Hematopoietic multipotent progenitor cell (in vitro differentiated cells): ENCODE measurements at regions not wholly inside any gene's neighbourhood (a gene's known extent, or its start where the extent isn't known, plus 50 kb on each side); places are given as distances from the start of the nearest gene placed in this dataset.
"Not testable (repeated sequence)": the region's sequence is repeated elsewhere in the genome, so short reads cannot be mapped to it uniquely, and the experiment has no call there.

ENCODE experiments used
- DNase-seq, 3 donors: peaks; one replicate each; pipeline ENCODE4 v3.0.0-alpha.2; 2011 to 2015; ENCODE audit warnings: low read depth in 2 of 3, low spot score in 2 of 3

GRCh38 chr12:77232045-77232444 is 166.7 kb upstream of the E2F7 start:
- no peak for DNase-seq

- DNase-seq: peak in 2 of 3 donors; percentile 80 to 96
Observed at GRCh38 chr12:77231501-77231918, 166.1 kb upstream of the E2F7 start.

- no peak for DNase-seq
Observed at GRCh38 chr12:77229640-77230442, 164.5 kb upstream of the E2F7 start.

DNA sequence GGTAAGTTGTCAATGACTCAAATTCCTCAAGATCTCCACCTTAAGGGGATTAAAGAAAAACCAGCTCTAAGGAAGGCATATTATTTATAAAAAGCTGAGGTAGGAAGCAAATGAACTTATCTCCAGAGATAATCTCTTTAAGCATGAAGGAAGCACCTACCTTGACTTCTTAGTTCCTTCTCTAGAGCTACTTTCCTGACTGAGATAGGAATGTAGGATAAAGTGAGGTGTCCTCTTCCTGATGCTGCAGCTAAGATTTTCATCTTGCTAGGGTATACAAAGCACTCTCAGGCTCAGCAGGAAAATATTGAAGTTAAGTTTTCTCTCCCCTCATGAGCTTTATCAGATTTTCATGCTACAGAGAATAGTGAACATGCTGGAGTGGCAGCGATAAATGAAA is 163.0 kb upstream of the E2F7 start:
- DNase-seq: no peak

DNA sequence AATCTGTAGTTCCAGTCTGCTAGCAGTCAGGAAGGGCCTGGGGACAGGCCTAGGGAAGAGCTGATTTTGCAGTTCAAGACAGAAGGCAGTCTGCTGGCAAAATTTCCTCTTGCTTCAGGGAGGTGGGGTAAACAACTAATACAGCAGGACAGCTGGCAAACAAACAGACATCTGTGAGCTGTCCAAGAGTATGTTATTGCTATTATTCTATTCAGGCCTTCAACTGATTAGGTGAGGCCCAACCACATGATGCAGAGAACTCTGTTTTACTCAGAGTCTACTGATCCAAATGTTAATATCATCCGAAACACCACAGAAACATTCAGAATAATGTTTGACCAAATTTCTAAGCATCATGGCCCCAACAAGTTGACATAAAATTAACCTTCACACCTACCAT is 161.0 kb upstream of the E2F7 start:
- no peak for DNase-seq

DNA sequence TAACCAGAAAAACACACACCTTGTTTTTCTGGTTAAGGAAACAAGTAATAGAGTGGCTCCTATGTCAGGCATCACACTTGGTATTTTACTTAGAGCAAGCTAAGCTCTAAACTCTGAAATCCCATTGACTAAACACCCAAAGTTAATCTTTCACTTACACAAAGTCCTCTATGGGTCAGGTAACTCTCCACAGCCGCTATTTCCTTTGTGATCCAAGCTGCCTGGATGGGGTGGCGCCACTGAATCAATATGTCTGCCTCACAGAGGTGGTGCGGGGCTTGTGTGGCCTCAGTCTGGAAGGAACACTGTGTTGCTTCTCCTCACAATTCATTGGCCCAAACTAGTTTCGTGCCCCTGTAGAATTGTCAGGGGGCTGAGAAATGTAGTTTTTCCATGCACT is 160.0 kb upstream of the E2F7 start:
- no peak for DNase-seq

GRCh38 chr12:77224346-77224745 is 159.0 kb upstream of the E2F7 start:
- DNase-seq: no peak

DNA sequence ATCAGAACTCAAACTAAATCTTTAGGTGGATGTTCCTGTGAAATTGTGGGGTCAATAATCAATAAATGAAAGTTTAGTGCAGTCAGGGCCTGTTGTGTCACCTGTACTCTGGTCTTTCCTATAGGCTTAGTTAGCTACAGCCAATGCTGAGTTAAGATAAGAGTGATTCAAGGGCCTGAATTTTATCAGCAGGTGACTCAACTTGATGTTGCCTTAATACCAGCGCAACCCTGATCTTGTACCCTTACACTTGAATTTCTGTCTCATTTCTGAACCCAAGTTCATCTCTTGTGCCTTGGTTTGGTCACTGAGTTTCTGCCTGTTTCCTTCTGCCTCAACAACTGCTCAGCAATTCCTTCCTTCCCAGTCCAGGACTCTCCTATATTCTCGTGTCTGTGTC is 157.0 kb upstream of the E2F7 start:
- no peak for DNase-seq

GRCh38 chr12:77220586-77220985 is 155.2 kb upstream of the E2F7 start:
- DNase-seq: no peak

DNA sequence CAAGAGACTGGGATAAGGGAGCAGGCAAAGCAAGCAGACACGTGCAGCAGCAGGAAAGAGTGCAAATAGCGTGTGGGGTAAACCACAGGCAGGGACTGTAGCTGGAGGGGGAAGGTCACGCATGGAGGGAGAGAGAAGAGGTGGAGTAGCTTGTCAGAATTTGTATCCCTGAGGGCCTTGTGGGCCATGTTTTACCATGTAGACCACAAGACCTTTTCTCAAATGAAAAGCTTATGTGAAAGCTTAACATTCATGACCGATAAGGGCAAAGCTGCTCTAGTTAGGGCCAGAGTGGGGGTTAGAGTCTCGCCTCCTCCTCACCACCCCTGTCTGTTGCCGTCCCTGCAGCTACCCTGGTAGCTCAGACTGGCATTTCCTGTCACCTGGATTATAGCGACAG is 152.9 kb upstream of the E2F7 start:
- DNase-seq: no peak

DNA sequence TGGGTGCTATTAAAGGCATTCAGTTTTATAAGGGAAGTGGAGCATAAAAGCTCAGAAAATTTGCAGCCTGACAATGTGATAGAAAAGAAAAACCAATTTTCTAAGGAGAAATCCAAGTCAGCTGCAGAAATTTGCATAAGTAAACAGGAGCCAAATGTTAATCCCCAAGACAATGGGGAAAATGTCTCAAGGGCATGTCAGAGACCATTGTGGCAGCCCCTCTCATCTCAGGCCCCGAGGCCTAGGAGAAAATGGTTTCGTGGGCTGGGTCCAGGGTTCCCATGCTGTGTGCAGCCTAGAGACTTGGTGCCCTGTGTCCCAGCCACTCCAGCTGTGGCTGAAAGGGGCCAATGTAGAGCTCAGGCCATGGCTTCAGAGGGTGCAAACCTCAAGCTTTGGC is 150.8 kb upstream of the E2F7 start:
- not testable (repeated sequence) for DNase-seq

GRCh38 chr12:77214136-77214535 is 148.8 kb upstream of the E2F7 start:
- DNase-seq: no peak

GRCh38 chr12:77213319-77213718 is 147.9 kb upstream of the E2F7 start:
- DNase-seq: no peak

DNA sequence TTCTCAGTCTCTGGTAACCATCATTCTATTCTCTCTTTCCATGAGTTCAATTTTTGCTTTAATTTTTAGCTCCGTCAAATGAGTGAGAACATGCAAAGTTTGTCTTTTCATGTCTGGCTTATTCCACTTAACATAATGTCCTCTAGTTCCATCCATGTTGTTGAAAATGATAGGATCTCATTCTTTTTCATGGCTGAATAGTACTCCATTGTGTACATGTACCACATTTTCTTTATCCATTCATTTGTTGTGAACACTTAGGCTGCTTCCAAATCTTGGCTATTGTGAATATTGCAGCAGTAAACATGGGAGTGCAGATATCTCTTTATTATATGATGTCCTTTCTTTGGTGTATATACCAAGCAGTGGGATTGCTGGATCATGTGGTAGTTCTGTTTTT is 145.4 kb upstream of the E2F7 start:
- DNase-seq: no peak

- DNase-seq: peak in 2 of 3 donors; percentile 24 to 62
Observed at GRCh38 chr12:77204083-77204482, 138.7 kb upstream of the E2F7 start.

DNA sequence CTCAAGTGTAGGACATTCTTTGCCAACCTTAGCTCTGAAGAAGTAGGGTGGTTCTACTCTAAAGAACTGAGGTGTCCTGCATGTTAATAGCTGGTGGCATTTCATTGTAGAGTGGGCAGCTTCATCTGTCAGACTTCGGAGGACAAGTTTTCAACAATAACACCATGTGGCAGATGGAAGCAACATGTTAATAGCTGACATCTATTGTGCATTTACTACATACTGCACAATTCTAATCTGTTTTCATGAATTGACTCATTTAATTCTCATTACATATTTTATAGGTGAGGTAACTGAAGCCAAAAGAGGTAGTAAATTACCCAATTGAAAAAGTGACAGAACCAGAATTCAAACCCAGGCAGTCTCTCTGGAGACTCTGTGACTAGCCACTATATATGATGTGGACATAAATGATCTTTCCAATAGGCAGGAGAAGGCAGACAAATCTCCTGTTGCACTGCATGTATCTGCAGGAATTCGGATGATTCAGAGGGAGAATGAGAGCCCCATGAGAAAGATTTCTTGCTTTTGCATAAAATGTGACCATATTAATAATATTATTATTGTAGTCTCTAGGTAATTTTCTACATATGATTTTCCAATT is 137.2 kb upstream of the E2F7 start:
- DNase-seq: no peak

GRCh38 chr12:77189901-77190416 is 124.6 kb upstream of the E2F7 start:
- DNase-seq: no peak

GRCh38 chr12:77189458-77189857 is 124.1 kb upstream of the E2F7 start:
- no peak for DNase-seq

DNA sequence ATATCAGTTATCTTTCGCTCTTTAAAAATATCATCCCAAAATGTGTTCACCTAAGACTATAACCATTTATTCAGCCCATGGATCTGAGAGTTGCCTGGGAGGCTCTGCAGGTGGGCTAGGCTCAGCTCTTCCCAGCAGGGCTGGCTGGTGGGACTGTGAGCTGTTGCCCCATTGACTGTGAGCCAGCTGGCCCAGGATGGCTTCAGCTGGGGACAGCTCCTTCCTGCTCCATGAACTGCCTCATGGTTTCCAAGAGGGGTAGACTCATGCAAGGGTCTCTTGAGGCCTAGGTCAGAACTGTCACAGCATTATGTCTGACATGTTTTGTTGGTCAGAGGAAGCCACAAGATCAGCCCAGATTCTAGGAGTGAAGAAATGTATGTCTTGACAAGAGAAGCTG is 114.1 kb upstream of the E2F7 start:
- DNase-seq: no peak

DNA sequence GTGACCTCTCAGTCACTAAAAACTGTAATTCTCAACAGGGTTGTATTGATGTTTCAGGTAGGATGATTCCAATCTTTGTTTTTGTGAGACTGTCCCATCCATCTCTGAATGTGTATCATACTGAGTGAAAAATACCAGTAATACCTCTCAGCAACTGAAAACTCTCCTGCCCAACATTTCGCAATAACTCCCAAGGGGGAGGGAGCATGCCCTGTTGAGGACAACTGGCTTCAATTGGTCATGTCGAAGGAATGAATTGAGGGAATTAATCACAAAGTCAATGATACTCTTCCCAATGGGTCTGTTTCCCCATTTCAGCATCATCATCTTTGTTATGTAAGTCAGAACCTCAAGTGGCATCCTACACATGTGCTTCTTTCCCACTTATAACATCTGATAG is 102.4 kb upstream of the E2F7 start:
- DNase-seq: no peak

GRCh38 chr12:77166696-77167095 is 101.3 kb upstream of the E2F7 start:
- no peak for DNase-seq
